ENCODE measurements at regions not wholly inside any gene's neighbourhood (a gene's known extent, or its start where the extent isn't known, plus 50 kb on each side); places are given as distances from the start of the nearest gene placed in this dataset.

GRCh38 chr9:95666096-95666784 lies 149.5 kb upstream of the PTCH1 start:
- TF ChIP-seq POLR2A (IDR thresholded peaks at IDR 0.05), result no peak
- TF ChIP-seq, protein P1, sequence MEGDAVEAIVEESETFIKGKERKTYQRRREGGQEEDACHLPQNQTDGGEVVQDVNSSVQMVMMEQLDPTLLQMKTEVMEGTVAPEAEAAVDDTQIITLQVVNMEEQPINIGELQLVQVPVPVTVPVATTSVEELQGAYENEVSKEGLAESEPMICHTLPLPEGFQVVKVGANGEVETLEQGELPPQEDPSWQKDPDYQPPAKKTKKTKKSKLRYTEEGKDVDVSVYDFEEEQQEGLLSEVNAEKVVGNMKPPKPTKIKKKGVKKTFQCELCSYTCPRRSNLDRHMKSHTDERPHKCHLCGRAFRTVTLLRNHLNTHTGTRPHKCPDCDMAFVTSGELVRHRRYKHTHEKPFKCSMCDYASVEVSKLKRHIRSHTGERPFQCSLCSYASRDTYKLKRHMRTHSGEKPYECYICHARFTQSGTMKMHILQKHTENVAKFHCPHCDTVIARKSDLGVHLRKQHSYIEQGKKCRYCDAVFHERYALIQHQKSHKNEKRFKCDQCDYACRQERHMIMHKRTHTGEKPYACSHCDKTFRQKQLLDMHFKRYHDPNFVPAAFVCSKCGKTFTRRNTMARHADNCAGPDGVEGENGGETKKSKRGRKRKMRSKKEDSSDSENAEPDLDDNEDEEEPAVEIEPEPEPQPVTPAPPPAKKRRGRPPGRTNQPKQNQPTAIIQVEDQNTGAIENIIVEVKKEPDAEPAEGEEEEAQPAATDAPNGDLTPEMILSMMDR (IDR thresholded peaks at IDR 0.05 in 4 of 5, conservative IDR thresholded peaks at IDR 0.05 in 1 of 5), result no peak
- Histone ChIP-seq H3K9me3 (no peaks in the 10 kb centered on the region), H3K4me1 (no peaks in the 10 kb centered on the region), H3K4me3 (no peak overlapping the region), H3K36me3 (no peaks in the 10 kb centered on the region), H3K27ac (no peak overlapping the region), H3K27me3 (peaks cover 0 to 4% (median 3%) of the 10 kb centered on the region in 3 donors)
- ATAC-seq, result no peak
- no peak for DNase-seq
- in situ Hi-C loops (cut with MboI; ENCODE audit: low sequenced_read_pairs in 4 of 4) (no loop called here), intact Hi-C loops (cut with DNase I; ENCODE audit: low total_unique reads) (no loop called here)

- Histone ChIP-seq H3K27me3 (no peaks in the 10 kb centered on the region), H3K36me3 (no peaks in the 10 kb centered on the region), H3K9me3 (no peaks in the 10 kb centered on the region), H3K27ac (no peak overlapping the region), H3K4me3 (no peak overlapping the region), H3K4me1 (no peaks in the 10 kb centered on the region)
- ATAC-seq, result no peak
- DNase-seq, result no peak
- in situ Hi-C loops (cut with MboI; ENCODE audit: low sequenced_read_pairs in 4 of 4) (no loop called here), intact Hi-C loops (cut with DNase I; ENCODE audit: low total_unique reads) (no loop called here)
- no peak for TF ChIP-seq POLR2A (IDR thresholded peaks at IDR 0.05)
- TF ChIP-seq, protein P1 (IDR thresholded peaks at IDR 0.05 in 4 of 5, conservative IDR thresholded peaks at IDR 0.05 in 1 of 5), result no peak
Measured at GRCh38 chr9:95653246-95653645, 136.5 kb upstream of the PTCH1 start.

DNA sequence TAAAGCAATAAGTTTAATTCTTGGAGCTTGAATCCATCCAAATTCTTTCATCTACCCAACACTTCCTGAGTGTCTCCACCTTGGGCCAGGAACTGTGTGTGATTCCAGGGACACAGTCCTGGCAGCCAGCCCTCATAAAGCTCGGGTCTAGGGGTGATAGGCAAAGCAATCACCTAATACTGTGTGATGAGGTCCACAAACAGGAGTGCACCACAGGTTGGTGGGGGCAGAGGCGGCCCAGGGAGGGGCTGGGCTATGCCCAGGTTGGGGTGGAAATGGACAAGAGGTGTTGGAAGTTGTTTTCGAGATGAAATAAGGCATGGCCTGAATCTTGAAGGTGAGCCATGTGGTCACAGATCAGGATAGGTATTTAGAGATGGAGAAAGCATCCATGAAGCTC lies 133.9 kb upstream of the PTCH1 start:
- Histone ChIP-seq H3K27ac (no peak overlapping the region), H3K27me3 (no peaks in the 10 kb centered on the region), H3K9me3 (no peaks in the 10 kb centered on the region), H3K36me3 (no peaks in the 10 kb centered on the region), H3K4me3 (no peak overlapping the region), H3K4me1 (no peaks in the 10 kb centered on the region)
- ATAC-seq, result no peak
- TF ChIP-seq, protein P1 (IDR thresholded peaks at IDR 0.05 in 4 of 5, conservative IDR thresholded peaks at IDR 0.05 in 1 of 5), result no peak
- no peak for TF ChIP-seq POLR2A (IDR thresholded peaks at IDR 0.05)
- in situ Hi-C loops (cut with MboI; ENCODE audit: low sequenced_read_pairs in 4 of 4), result no loop called here
- intact Hi-C loops (cut with DNase I; ENCODE audit: low total_unique reads), result no loop called here
- DNase-seq, result no peak

- intact Hi-C loops (cut with DNase I; ENCODE audit: low total_unique reads), result no loop called here
- Histone ChIP-seq H3K4me1 (no peaks in the 10 kb centered on the region), H3K9me3 (no peaks in the 10 kb centered on the region), H3K4me3 (no peak overlapping the region), H3K27ac (no peak overlapping the region), H3K27me3 (no peaks in the 10 kb centered on the region), H3K36me3 (no peaks in the 10 kb centered on the region)
- in situ Hi-C loops (cut with MboI; ENCODE audit: low sequenced_read_pairs in 4 of 4), result no loop called here
- TF ChIP-seq, protein P1 (IDR thresholded peaks at IDR 0.05 in 4 of 5, conservative IDR thresholded peaks at IDR 0.05 in 1 of 5), result no peak
- no peak for TF ChIP-seq POLR2A (IDR thresholded peaks at IDR 0.05)
- DNase-seq (no peak), ATAC-seq (no peak)
Measured at GRCh38 chr9:95649801-95650213, 133.0 kb upstream of the PTCH1 start.

- DNase-seq, result no peak
- no peaks in the 10 kb centered on the region for H3K4me1 ChIP-seq
- no peak overlapping the region for H3K27ac ChIP-seq
- no peak for TF ChIP-seq POLR2A (IDR thresholded peaks at IDR 0.05)
- TF ChIP-seq, protein P1 (IDR thresholded peaks at IDR 0.05 in 4 of 5, conservative IDR thresholded peaks at IDR 0.05 in 1 of 5), result no peak
- H3K9me3 ChIP-seq, result no peaks in the 10 kb centered on the region
- H3K36me3 ChIP-seq, result no peaks in the 10 kb centered on the region
- no peak for ATAC-seq
- in situ Hi-C loops (cut with MboI; ENCODE audit: low sequenced_read_pairs in 4 of 4), result no loop called here
- intact Hi-C loops (cut with DNase I; ENCODE audit: low total_unique reads), result no loop called here
- H3K4me3 ChIP-seq, result no peak overlapping the region
- H3K27me3 ChIP-seq, result no peaks in the 10 kb centered on the region
Measured at GRCh38 chr9:95648225-95648624, 131.5 kb upstream of the PTCH1 start.

Measured in gastrocnemius medialis (tissue), 4 donors.